GM18507 (cell line): ENCODE measurements at regions not wholly inside any gene's neighbourhood (a gene's known extent, or its start where the extent isn't known, plus 50 kb on each side); places are given as distances from the start of the nearest gene placed in this dataset.
A peak's percentile ranks its signal among the peaks of the same experiment; 100 is the strongest.

Source experiments
- DNase-seq: peaks from one replicate; pipeline ENCODE4 v3.0.0; 2011; ENCODE audit warnings: low read depth; ENCODE audit not compliant: insufficient read length; ENCODE audit errors: extremely low spot score
- FAIRE-seq: peaks from 2 replicates; lab custom pipeline; 2011; peaks lifted over from hg19 to GRCh38; lab: Jason Lieb, UNC

GRCh38 chr7:130908345-130909160 lies 174.5 kb upstream of the KLF14 start:
- DNase-seq (no peak), FAIRE-seq (no peak)

- FAIRE-seq (no peak), DNase-seq (no peak)
These were observed 175.3 kb upstream of the KLF14 start for GRCh38 chr7:130909161-130909836.

GRCh38 chr7:130909881-130910672 lies 176.1 kb upstream of the KLF14 start:
- no peak for FAIRE-seq
- DNase-seq = no peak

GRCh38 chr7:130910949-130911944 lies 177.2 kb upstream of the KLF14 start:
- DNase-seq (no peak), FAIRE-seq (no peak)

GRCh38 chr7:130912082-130912861 lies 178.3 kb upstream of the KLF14 start:
- DNase-seq (no peak), FAIRE-seq (no peak)

GRCh38 chr7:130912862-130913638 lies 179.0 kb upstream of the KLF14 start:
- FAIRE-seq (peak; percentile 90), DNase-seq (peak; percentile 47)

- no peak for FAIRE-seq
- DNase-seq = no peak
These were observed 179.9 kb upstream of the KLF14 start for GRCh38 chr7:130913639-130914553.

GRCh38 chr7:130914554-130915294 lies 180.7 kb upstream of the KLF14 start:
- DNase-seq = no peak
- no peak for FAIRE-seq

GRCh38 chr7:130917669-130918128 lies 183.7 kb upstream of the KLF14 start:
- DNase-seq (no peak), FAIRE-seq (no peak)

- FAIRE-seq = no peak
- no peak for DNase-seq
These were observed 184.4 kb upstream of the KLF14 start for GRCh38 chr7:130918129-130919052.

- no peak for FAIRE-seq
- no peak for DNase-seq
These were observed 185.5 kb upstream of the KLF14 start for GRCh38 chr7:130919316-130920103.

- FAIRE-seq (no peak), DNase-seq (no peak)
These were observed 186.1 kb upstream of the KLF14 start for GRCh38 chr7:130920122-130920521.

- no peak for DNase-seq
- FAIRE-seq = no peak
These were observed 187.6 kb upstream of the KLF14 start for GRCh38 chr7:130921391-130922180.
